ENCODE measurements at regions not wholly inside any gene's neighbourhood (a gene's known extent, or its start where the extent isn't known, plus 50 kb on each side); places are given as distances from the start of the nearest gene placed in this dataset.

GRCh38 chr16:85539084-85539483, 74.0 kb upstream of the GSE1 start (continued):
- TF ChIP-seq ELF1 (IDR thresholded peaks at IDR 0.05) (no peak), EZH2phosphoT487 (IDR thresholded peaks at IDR 0.05; ENCODE audit: borderline replicate concordance, low read depth) (no peak), YY1 (IDR thresholded peaks at IDR 0.05; ENCODE audit: low read depth) (no peak), MEF2A (IDR thresholded peaks at IDR 0.05; ENCODE audit: borderline replicate concordance, low read depth) (no peak), TCF12 (IDR thresholded peaks at IDR 0.05) (no peak), CHD2 (IDR thresholded peaks at IDR 0.05; ENCODE audit: low read length, partially characterized antibody) (no peak), FOXJ3 (CRISPR knock-in tag; IDR thresholded peaks at IDR 0.05) (no peak)

GRCh38 chr16:85539629-85540291, 73.4 kb upstream of the GSE1 start:
- Histone ChIP-seq H3F3A (replicated peaks; ENCODE audit: insufficient read depth) (no peaks in the 10 kb centered on the region), H2AFZ (ENCODE audit: low read depth) (no peak overlapping the region), H3K27me3 (ENCODE audit: insufficient read depth) (no peaks in the 10 kb centered on the region), H3K4me2 (no peak overlapping the region), H3K9ac (no peak overlapping the region), H3K79me2 (ENCODE audit: insufficient read depth) (no peaks in the 10 kb centered on the region), H3K4me3 (ENCODE audit: low read depth in 2 of 2, low read length in 1 of 2) (no peak overlapping the region; a peak in 1 of 4 replicates), H3K36me3 (replicated peaks in 1 of 2; ENCODE audit: control insufficient read depth in 1 of 2, insufficient read depth in 2 of 2, low read length in 1 of 2) (no peaks in the 10 kb centered on the region), H3K27ac (ENCODE audit: low read depth in 2 of 2, low read length in 1 of 2) (no peak overlapping the region), H3K9me2 (no peaks in the 10 kb centered on the region), H3K9me3 (no peaks in the 10 kb centered on the region), H4K20me1 (ENCODE audit: insufficient read depth) (no peaks in the 10 kb centered on the region), H3K4me1 (ENCODE audit: control insufficient read depth in 1 of 2, insufficient read depth in 2 of 2, low read depth in 1 of 2, low read length in 1 of 2) (peaks cover 0 to 57% of the 10 kb centered on the region in 2 experiments; a peak in 1 of 4 replicates)
- POLR2A ChIA-PET: no interaction called here
- 82% methylated on average over 12 of the region's 12 CpGs for WGBS (ENCODE audit: low lambda C conversion rate)
- no peak for DNase-seq
- TF ChIP-seq CTCF (IDR thresholded peaks at IDR 0.05) (no peak), SMC3 (IDR thresholded peaks at IDR 0.05; ENCODE audit: low read depth, low read length) (no peak), REST (IDR thresholded peaks at IDR 0.05; ENCODE audit: low read depth, low read length) (no peak), POLR2AphosphoS5 (IDR thresholded peaks at IDR 0.05; ENCODE audit: low read depth, low read length) (no peak), USF2 (IDR thresholded peaks at IDR 0.05; ENCODE audit: borderline replicate concordance, low read depth, low read length) (no peak), MEF2A (IDR thresholded peaks at IDR 0.05; ENCODE audit: borderline replicate concordance, low read depth) (no peak), FOSL2 (IDR thresholded peaks at IDR 0.05; ENCODE audit: borderline replicate concordance, low read depth) (no peak), RFX5 (IDR thresholded peaks at IDR 0.05; ENCODE audit: low read length) (no peak), EP300 (IDR thresholded peaks at IDR 0.05; ENCODE audit: borderline replicate concordance in 1 of 2, low read depth in 1 of 2, low read length in 1 of 2) (no peak)
- CTCF ChIA-PET: interaction anchor here (1.0 to 6.3 kb wide), 7 partner anchors 9 to 118 kb away, joined by 3 to 48 read pairs (median 4); no protein-coding TSS in a partner anchor
